ENCODE measurements at regions not wholly inside any gene's neighbourhood (a gene's known extent, or its start where the extent isn't known, plus 50 kb on each side); places are given as distances from the start of the nearest gene placed in this dataset.
"Not testable (repeated sequence)": the region's sequence is repeated elsewhere in the genome, so short reads cannot be mapped to it uniquely, and the experiment has no call there.

GRCh38 chr6:68024570-68025269 is 610.4 kb upstream of the ADGRB3 start:
- Mint-ChIP-seq H3K4me1 (no peaks in the 10 kb centered on the region), H3K4me3 (no peak overlapping the region), H3K27ac (no peak overlapping the region), H3K36me3 (ENCODE audit: low read depth) (no peaks in the 10 kb centered on the region), H3K9me3 (no peaks in the 10 kb centered on the region), H3K27me3 (no peaks in the 10 kb centered on the region)
- CTCF ChIA-PET = no interaction called here
- no peak for DNase-seq
- POLR2A ChIA-PET = no interaction called here

GRCh38 chr6:68022968-68023367 is 612.1 kb upstream of the ADGRB3 start:
- H3K9me3 Mint-ChIP-seq; DNase-seq; H3K27me3 Mint-ChIP-seq; CTCF ChIA-PET; H3K4me3 Mint-ChIP-seq; POLR2A ChIA-PET; H3K4me1 Mint-ChIP-seq; H3K36me3 Mint-ChIP-seq (ENCODE audit: low read depth); H3K27ac Mint-ChIP-seq: not testable (repeated sequence)

GRCh38 chr6:68013780-68014515 is 621.1 kb upstream of the ADGRB3 start:
- ChIA-PET CTCF (no interaction called here), POLR2A (no interaction called here)
- no peak overlapping the region for H3K4me3 Mint-ChIP-seq
- H3K9me3 Mint-ChIP-seq = peaks cover 11% of the 10 kb centered on the region
- no peak overlapping the region for H3K27ac Mint-ChIP-seq
- no peak for DNase-seq
- no peaks in the 10 kb centered on the region for H3K36me3 Mint-ChIP-seq (ENCODE audit: low read depth)
- no peaks in the 10 kb centered on the region for H3K4me1 Mint-ChIP-seq
- no peaks in the 10 kb centered on the region for H3K27me3 Mint-ChIP-seq

GRCh38 chr6:68012822-68013221 is 622.3 kb upstream of the ADGRB3 start:
- Mint-ChIP-seq H3K4me3 (no peak overlapping the region), H3K36me3 (ENCODE audit: low read depth) (no peaks in the 10 kb centered on the region), H3K9me3 (peaks cover 8% of the 10 kb centered on the region), H3K27me3 (no peaks in the 10 kb centered on the region), H3K4me1 (no peaks in the 10 kb centered on the region), H3K27ac (no peak overlapping the region)
- ChIA-PET POLR2A (no interaction called here), CTCF (no interaction called here)
- DNase-seq = no peak

- H3K9me3 Mint-ChIP-seq = peaks cover 8% of the 10 kb centered on the region
Observed at GRCh38 chr6:68010936-68011335, 624.1 kb upstream of the ADGRB3 start.

GRCh38 chr6:68008445-68008844 is 626.6 kb upstream of the ADGRB3 start:
- Mint-ChIP-seq H3K36me3 (ENCODE audit: low read depth) (no peaks in the 10 kb centered on the region), H3K9me3 (peaks cover 8% of the 10 kb centered on the region), H3K4me3 (no peak overlapping the region), H3K27me3 (no peaks in the 10 kb centered on the region), H3K27ac (no peak overlapping the region), H3K4me1 (no peaks in the 10 kb centered on the region)
- CTCF ChIA-PET = no interaction called here
- POLR2A ChIA-PET = no interaction called here
- no peak for DNase-seq

More at GRCh38 chr6:68010936-68011335, 624.1 kb upstream of the ADGRB3 start:
- POLR2A ChIA-PET = no interaction called here
- no peak overlapping the region for H3K27ac Mint-ChIP-seq
- no peak for DNase-seq
- CTCF ChIA-PET = no interaction called here
- no peak overlapping the region for H3K4me3 Mint-ChIP-seq
- no peaks in the 10 kb centered on the region for H3K4me1 Mint-ChIP-seq
- no peaks in the 10 kb centered on the region for H3K27me3 Mint-ChIP-seq
- H3K36me3 Mint-ChIP-seq (ENCODE audit: low read depth) = no peaks in the 10 kb centered on the region

GRCh38 chr6:68007717-68008116 is 627.4 kb upstream of the ADGRB3 start:
- POLR2A ChIA-PET = no interaction called here
- CTCF ChIA-PET = no interaction called here
- DNase-seq = no peak
- H3K27me3 Mint-ChIP-seq = no peaks in the 10 kb centered on the region
- no peaks in the 10 kb centered on the region for H3K4me1 Mint-ChIP-seq
- H3K36me3 Mint-ChIP-seq (ENCODE audit: low read depth) = no peaks in the 10 kb centered on the region
- no peak overlapping the region for H3K27ac Mint-ChIP-seq
- H3K4me3 Mint-ChIP-seq = no peak overlapping the region
- H3K9me3 Mint-ChIP-seq = peaks cover 7% of the 10 kb centered on the region

- no peaks in the 10 kb centered on the region for H3K4me1 Mint-ChIP-seq
- ChIA-PET CTCF (no interaction called here), POLR2A (no interaction called here)
- no peak overlapping the region for H3K4me3 Mint-ChIP-seq
- no peak overlapping the region for H3K27ac Mint-ChIP-seq
- no peak for DNase-seq
- H3K27me3 Mint-ChIP-seq = no peaks in the 10 kb centered on the region
- H3K36me3 Mint-ChIP-seq (ENCODE audit: low read depth) = no peaks in the 10 kb centered on the region
- peaks cover 3% of the 10 kb centered on the region for H3K9me3 Mint-ChIP-seq
Observed at GRCh38 chr6:67986694-67987232, 648.3 kb upstream of the ADGRB3 start.

GRCh38 chr6:67976486-67976885 is 658.6 kb upstream of the ADGRB3 start:
- H3K9me3 Mint-ChIP-seq = peaks cover 13% of the 10 kb centered on the region
- DNase-seq = no peak
- CTCF ChIA-PET = no interaction called here
- H3K4me3 Mint-ChIP-seq = no peak overlapping the region
- no peak overlapping the region for H3K27ac Mint-ChIP-seq
- POLR2A ChIA-PET = no interaction called here
- no peaks in the 10 kb centered on the region for H3K27me3 Mint-ChIP-seq
- no peaks in the 10 kb centered on the region for H3K4me1 Mint-ChIP-seq
- no peaks in the 10 kb centered on the region for H3K36me3 Mint-ChIP-seq (ENCODE audit: low read depth)

- CTCF ChIA-PET = no interaction called here
- DNase-seq = no peak
- POLR2A ChIA-PET = no interaction called here
- peaks cover 4% of the 10 kb centered on the region for H3K9me3 Mint-ChIP-seq
- H3K4me1 Mint-ChIP-seq = no peaks in the 10 kb centered on the region
- H3K27me3 Mint-ChIP-seq = no peaks in the 10 kb centered on the region
- H3K36me3 Mint-ChIP-seq (ENCODE audit: low read depth) = no peaks in the 10 kb centered on the region
- no peak overlapping the region for H3K27ac Mint-ChIP-seq
- H3K4me3 Mint-ChIP-seq = no peak overlapping the region
Observed at GRCh38 chr6:67974931-67975330, 660.2 kb upstream of the ADGRB3 start.

GRCh38 chr6:67971812-67972211 is 663.3 kb upstream of the ADGRB3 start:
- Mint-ChIP-seq H3K4me1 (no peaks in the 10 kb centered on the region), H3K36me3 (ENCODE audit: low read depth) (no peaks in the 10 kb centered on the region), H3K27ac (no peak overlapping the region), H3K27me3 (no peaks in the 10 kb centered on the region), H3K4me3 (no peak overlapping the region), H3K9me3 (peaks cover 2% of the 10 kb centered on the region)
- POLR2A ChIA-PET = no interaction called here
- CTCF ChIA-PET = no interaction called here
- no peak for DNase-seq

- Mint-ChIP-seq H3K4me1 (no peaks in the 10 kb centered on the region), H3K4me3 (no peak overlapping the region), H3K27me3 (no peaks in the 10 kb centered on the region), H3K9me3 (peaks cover 3% of the 10 kb centered on the region), H3K27ac (no peak overlapping the region), H3K36me3 (ENCODE audit: low read depth) (no peaks in the 10 kb centered on the region)
- ChIA-PET POLR2A (no interaction called here), CTCF (no interaction called here)
- no peak for DNase-seq
Observed at GRCh38 chr6:67966830-67967229, 668.3 kb upstream of the ADGRB3 start.

GRCh38 chr6:67956352-67956751 is 678.7 kb upstream of the ADGRB3 start:
- no peak for DNase-seq
- Mint-ChIP-seq H3K36me3 (ENCODE audit: low read depth) (no peaks in the 10 kb centered on the region), H3K27ac (no peak overlapping the region), H3K9me3 (peaks cover 4% of the 10 kb centered on the region), H3K4me1 (no peaks in the 10 kb centered on the region), H3K4me3 (no peak overlapping the region), H3K27me3 (no peaks in the 10 kb centered on the region)
- ChIA-PET CTCF (no interaction called here), POLR2A (no interaction called here)

GRCh38 chr6:67952948-67953347 is 682.1 kb upstream of the ADGRB3 start:
- no peak overlapping the region for H3K4me3 Mint-ChIP-seq
- no peaks in the 10 kb centered on the region for H3K27me3 Mint-ChIP-seq
- POLR2A ChIA-PET = no interaction called here
- CTCF ChIA-PET = no interaction called here
- peaks cover 7% of the 10 kb centered on the region for H3K9me3 Mint-ChIP-seq
- H3K27ac Mint-ChIP-seq = no peak overlapping the region
- H3K4me1 Mint-ChIP-seq = no peaks in the 10 kb centered on the region
- DNase-seq = no peak
- no peaks in the 10 kb centered on the region for H3K36me3 Mint-ChIP-seq (ENCODE audit: low read depth)
